Vagina (tissue), 2 donors: ENCODE measurements at regions not wholly inside any gene's neighbourhood (a gene's known extent, or its start where the extent isn't known, plus 50 kb on each side); places are given as distances from the start of the nearest gene placed in this dataset.

Source experiments
- POLR2AphosphoS5 ChIP-seq, 2 donors: sonication (generic); formaldehyde crosslinking; IDR thresholded peaks; one replicate each; pipeline ENCODE4 v1.9.0; 2017; ENCODE audit warnings: antibody characterized with exemption in 2 of 2, mild to moderate bottlenecking in 2 of 2, low read depth in 1 of 2; ENCODE audit not compliant: insufficient read depth in 1 of 2
- TF ChIP-seq, protein P1 (sequence below), 3 experiments: fragments of 450-650 bp in 2 of 3; fragments of 200-600 bp in 1 of 3; sonication (generic) in 1 of 3; IDR thresholded peaks; one replicate each; pipeline ENCODE4 v1.5.1; 2017 to 2019; ENCODE audit warnings: antibody characterized with exemption in 3 of 3, mild to moderate bottlenecking in 2 of 3, moderate library complexity in 2 of 3

DNA sequence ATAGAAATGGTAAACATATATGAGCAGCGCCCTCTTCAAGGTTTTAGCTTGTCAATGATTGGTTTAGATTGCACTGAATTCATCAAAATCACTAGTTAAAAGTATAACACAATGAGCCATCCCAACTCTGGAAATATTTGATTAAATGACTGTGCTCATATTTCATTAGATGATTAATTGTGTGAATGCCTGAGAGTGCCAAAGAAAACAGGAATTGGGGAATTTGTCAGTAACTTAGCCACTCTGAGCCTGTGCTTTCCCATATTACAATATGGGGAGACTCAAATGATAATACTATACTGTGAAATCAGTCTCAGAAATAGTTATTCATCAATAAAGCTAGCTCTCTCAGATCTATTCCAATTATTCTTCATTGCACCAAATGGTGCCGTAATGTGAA is 2087.6 kb upstream of the CELF4 start:
- TF ChIP-seq, protein P1, sequence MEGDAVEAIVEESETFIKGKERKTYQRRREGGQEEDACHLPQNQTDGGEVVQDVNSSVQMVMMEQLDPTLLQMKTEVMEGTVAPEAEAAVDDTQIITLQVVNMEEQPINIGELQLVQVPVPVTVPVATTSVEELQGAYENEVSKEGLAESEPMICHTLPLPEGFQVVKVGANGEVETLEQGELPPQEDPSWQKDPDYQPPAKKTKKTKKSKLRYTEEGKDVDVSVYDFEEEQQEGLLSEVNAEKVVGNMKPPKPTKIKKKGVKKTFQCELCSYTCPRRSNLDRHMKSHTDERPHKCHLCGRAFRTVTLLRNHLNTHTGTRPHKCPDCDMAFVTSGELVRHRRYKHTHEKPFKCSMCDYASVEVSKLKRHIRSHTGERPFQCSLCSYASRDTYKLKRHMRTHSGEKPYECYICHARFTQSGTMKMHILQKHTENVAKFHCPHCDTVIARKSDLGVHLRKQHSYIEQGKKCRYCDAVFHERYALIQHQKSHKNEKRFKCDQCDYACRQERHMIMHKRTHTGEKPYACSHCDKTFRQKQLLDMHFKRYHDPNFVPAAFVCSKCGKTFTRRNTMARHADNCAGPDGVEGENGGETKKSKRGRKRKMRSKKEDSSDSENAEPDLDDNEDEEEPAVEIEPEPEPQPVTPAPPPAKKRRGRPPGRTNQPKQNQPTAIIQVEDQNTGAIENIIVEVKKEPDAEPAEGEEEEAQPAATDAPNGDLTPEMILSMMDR (IDR thresholded peaks at IDR 0.05), result no peak
- TF ChIP-seq POLR2AphosphoS5 (IDR thresholded peaks at IDR 0.05; ENCODE audit: insufficient read depth in 1 of 2, low read depth in 1 of 2), result no peak
